GM21526 (cell line): ENCODE measurements at regions not wholly inside any gene's neighbourhood (a gene's known extent, or its start where the extent isn't known, plus 50 kb on each side); places are given as distances from the start of the nearest gene placed in this dataset.
A peak's percentile ranks its signal among the peaks of the same experiment; 100 is the strongest.
"Not testable (repeated sequence)": the region's sequence is repeated elsewhere in the genome, so short reads cannot be mapped to it uniquely, and the experiment has no call there.

Source experiments
- ATAC-seq: cut with Tn5 transposase; IDR thresholded peaks from one replicate; pipeline ENCODE4 v1.9.1; 2021; ENCODE audit warnings: moderate library complexity; ENCODE audit not compliant: unreplicated experiment, low FRiP score

- not testable (repeated sequence) for ATAC-seq
Measured at GRCh38 chrX:149420566-149420965, 84.5 kb downstream of the IDS start.

GRCh38 chrX:149398027-149398426 is 107.1 kb downstream of the IDS start:
- no peak for ATAC-seq

DNA sequence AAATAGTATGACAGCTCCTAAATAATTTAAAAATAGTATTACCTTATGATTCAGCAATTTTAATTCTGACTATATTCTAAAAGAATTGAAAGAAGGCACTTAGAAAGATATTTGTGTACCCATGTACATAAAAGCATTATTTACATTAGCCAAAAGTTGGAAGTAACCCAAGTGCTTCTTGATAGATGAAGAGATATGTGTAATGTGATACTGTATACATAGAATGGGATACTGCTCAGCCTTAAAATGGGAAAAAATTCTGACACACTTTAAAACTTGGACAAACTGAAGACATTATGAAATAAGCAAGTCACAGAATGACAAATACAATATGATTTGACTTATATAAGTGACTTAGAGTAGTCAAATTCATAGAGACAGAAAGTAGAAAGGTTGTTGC is 112.2 kb downstream of the IDS start:
- no peak for ATAC-seq

- ATAC-seq: no peak
Measured at GRCh38 chrX:149383852-149384251, 121.3 kb downstream of the IDS start.

DNA sequence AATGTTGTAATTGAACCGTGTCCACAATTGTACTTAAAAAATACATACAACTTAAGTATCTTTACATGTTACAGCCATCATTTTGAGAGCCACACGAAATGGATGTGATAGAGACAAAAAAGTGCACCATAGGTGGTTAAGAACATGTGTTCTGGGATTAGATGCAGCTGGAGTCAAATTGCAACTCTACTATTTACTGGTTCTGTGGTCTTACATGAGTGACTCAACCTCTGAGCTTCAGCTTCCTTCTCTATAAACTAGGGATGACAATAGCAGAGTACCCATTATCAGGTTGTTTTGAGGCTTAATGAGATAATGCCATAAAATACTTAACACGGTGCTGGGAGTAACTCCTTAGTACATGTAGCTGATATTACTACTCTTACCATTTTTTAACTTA is 130.4 kb downstream of the IDS start:
- ATAC-seq: no peak

- ATAC-seq: no peak
Measured at GRCh38 chrX:149372866-149373265, 132.2 kb downstream of the IDS start.

GRCh38 chrX:149371986-149372385 is 133.1 kb downstream of the IDS start:
- no peak for ATAC-seq

DNA sequence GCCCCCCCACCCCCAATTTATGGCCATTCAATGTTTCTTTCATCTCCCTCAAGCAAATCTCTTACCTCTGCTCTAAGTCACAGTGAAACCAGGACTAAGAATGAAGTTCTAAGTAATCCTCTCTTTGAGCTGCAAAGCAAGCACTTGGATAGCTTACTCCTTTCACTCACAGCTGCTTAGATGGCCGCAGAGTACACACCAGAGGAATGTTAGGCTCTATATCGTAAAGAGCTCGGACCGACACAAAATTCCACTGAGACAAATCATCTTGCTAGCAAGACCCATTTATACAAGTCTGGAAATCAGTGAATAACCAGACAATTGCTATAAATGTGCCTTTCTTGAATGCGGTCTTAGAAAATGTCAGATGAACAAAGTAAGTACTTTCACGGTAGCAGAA is 135.0 kb downstream of the IDS start:
- no peak for ATAC-seq

GRCh38 chrX:149365552-149365951 is 139.6 kb downstream of the IDS start:
- no peak for ATAC-seq

DNA sequence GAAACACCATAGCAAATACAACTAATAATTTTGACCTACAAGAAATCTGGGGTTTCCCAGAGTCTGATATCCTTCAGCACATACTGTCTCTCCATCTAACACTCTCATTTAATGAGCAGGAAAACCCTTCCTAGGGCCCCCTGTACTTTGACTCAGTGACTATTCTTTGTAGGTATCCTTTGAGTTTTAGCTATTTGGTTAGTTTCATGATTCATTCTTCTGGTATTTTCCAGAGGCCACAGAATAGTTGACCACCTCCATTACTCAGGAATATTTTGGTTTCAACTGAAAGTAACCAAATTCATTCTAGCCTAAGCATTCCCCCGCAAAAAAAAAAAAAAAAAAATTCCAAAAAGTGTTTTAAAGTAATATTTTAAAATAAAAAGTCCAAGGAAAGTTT is 140.0 kb downstream of the IDS start:
- ATAC-seq: no peak

DNA sequence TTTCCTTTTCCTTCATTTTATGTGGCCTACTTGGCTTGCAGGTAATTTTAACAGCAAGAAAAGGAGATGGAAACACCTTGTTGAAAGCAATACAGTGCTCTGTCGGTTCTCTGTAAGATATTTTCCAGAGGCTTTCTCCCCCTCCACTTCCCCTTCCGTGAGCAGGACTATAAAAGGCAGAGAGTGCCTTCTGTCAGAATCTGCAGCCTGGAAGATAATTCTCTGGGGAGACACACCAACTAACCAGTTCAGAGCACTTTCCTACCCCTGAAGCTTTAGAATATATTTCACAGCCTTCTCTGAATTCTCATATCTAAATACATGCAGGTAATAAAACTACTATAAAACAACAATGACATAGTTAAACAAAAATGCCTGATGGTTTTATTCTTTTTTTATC is 141.1 kb downstream of the IDS start:
- ATAC-seq: no peak

DNA sequence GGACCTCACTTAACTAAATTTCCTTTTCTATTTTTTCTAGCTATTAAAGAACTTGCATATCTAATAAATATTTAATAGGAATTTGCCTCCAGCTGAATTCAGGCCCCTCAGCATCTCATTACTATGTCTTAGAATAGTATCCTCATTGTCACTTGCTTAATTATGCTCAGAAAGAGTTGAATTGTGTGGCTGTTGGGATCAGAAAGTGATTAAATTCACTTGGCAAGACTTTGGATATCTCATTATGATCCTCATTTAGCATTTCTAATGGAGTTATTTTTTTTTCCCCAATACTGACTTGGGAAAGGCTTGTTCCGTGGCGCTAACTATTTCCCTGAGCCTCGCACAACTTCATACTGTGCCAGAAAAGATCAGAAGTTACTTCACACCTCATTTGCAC is 158.8 kb downstream of the IDS start:
- no peak for ATAC-seq

DNA sequence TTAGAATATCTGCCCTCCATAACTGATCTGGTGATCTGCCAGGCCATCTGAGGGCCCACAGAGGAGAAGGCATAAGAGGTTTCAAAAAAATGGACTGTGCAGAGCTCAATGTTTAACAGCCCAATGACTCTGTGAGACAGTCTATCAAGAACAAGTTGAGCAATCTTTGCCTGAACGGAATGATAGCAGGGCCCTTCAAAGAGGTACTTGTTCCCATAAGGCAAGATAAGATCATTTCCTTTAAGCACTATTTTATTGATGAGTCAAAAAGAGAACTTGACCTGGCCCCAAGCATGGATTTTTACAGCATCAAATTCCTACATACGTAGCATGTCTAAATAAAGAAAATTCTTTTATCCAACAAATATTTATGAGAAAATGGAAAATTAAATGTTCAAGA is 182.8 kb downstream of the IDS start:
- no peak for ATAC-seq

- ATAC-seq: no peak
Measured at GRCh38 chrX:149313871-149314371, 191.2 kb downstream of the IDS start.

- no peak for ATAC-seq
Measured at GRCh38 chrX:149312988-149313387, 192.1 kb downstream of the IDS start.

GRCh38 chrX:149312097-149312496 is 193.0 kb downstream of the IDS start:
- ATAC-seq: no peak

GRCh38 chrX:149302705-149303104 is 202.4 kb downstream of the IDS start:
- ATAC-seq: no peak

- no peak for ATAC-seq
Measured at GRCh38 chrX:149298111-149298510, 207.0 kb downstream of the IDS start.

DNA sequence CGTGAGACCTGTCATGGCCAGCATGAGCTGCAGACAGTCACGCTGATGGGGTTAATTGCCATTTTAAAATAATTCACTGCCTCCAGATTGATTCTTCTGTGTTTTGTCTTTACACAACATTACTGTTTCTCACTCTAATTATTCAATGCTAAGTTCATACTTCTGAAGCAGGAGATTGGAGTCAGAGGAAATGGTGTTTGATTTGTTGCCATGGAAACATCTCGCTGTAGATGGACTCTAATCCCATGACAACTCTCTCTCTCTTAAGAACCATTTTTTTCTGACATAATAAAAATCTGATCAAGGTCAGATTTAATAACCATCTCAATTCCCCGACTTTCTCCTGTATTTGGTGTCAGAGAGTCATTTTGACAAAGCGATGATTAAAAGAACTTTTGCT is 209.0 kb downstream of the IDS start:
- ATAC-seq: no peak

DNA sequence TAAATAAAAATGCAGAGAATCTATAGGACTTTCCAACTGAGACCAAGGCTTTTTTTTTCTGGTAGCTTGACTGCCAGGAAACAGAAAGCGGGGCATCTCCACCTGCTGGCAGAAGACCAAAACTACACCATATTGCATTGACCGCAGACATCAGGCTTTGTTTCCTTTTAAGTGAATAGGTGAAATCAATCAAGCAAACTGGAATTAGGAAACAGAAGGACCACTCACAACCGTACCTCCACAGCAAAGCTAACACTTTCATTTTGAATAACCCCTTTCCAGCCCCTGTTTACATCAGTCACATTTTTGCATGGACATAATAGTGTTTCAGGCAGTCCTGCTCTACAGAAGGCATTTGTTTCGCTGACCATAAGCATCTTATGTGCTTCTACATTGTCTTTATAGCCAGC is 218.2 kb downstream of the IDS start:
- ATAC-seq: peak; percentile 96

- ATAC-seq: no peak
Measured at GRCh38 chrX:149284616-149285015, 220.5 kb downstream of the IDS start.

GRCh38 chrX:149283853-149284252 is 221.3 kb downstream of the IDS start:
- ATAC-seq: no peak

GRCh38 chrX:149282909-149283308 is 222.2 kb downstream of the IDS start:
- ATAC-seq: no peak
